HEK293 (cell line): ENCODE measurements at regions not wholly inside any gene's neighbourhood (a gene's known extent, or its start where the extent isn't known, plus 50 kb on each side); places are given as distances from the start of the nearest gene placed in this dataset.

Experiments used
- KLF9 ChIP-seq: fragments of 450-650 bp; formaldehyde crosslinking; IDR thresholded peaks from 2 replicates; pipeline ENCODE4 v1.5.1; 2016; ENCODE audit warnings: missing biosample characterization, missing genetic modification characterization, low read depth
- MYNN ChIP-seq: fragments of 450-650 bp; formaldehyde crosslinking; IDR thresholded peaks from 2 replicates; pipeline ENCODE4 v1.5.1; 2016; ENCODE audit warnings: missing biosample characterization, missing genetic modification characterization, borderline replicate concordance
- YY1 ChIP-seq: fragments of 450-650 bp; formaldehyde crosslinking; IDR thresholded peaks from 2 replicates; pipeline ENCODE4 v1.5.1; 2018; ENCODE audit warnings: missing biosample characterization, missing genetic modification characterization
- ZNF658 ChIP-seq: fragments of 450-650 bp; formaldehyde crosslinking; IDR thresholded peaks from 2 replicates; pipeline ENCODE4; 2016; ENCODE audit warnings: missing biosample characterization, missing genetic modification characterization
- TF ChIP-seq, protein P1 (sequence below): fragments of 450-650 bp; formaldehyde crosslinking; IDR thresholded peaks from 2 replicates; pipeline ENCODE4 v1.5.1; 2016; ENCODE audit warnings: missing biosample characterization, missing genetic modification characterization

GRCh38 chr12:97907504-97907903 lies 444.9 kb downstream of the RMST start:
- TF ChIP-seq, protein P1, sequence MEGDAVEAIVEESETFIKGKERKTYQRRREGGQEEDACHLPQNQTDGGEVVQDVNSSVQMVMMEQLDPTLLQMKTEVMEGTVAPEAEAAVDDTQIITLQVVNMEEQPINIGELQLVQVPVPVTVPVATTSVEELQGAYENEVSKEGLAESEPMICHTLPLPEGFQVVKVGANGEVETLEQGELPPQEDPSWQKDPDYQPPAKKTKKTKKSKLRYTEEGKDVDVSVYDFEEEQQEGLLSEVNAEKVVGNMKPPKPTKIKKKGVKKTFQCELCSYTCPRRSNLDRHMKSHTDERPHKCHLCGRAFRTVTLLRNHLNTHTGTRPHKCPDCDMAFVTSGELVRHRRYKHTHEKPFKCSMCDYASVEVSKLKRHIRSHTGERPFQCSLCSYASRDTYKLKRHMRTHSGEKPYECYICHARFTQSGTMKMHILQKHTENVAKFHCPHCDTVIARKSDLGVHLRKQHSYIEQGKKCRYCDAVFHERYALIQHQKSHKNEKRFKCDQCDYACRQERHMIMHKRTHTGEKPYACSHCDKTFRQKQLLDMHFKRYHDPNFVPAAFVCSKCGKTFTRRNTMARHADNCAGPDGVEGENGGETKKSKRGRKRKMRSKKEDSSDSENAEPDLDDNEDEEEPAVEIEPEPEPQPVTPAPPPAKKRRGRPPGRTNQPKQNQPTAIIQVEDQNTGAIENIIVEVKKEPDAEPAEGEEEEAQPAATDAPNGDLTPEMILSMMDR (tag by site-specific recombination) = no peak
- TF ChIP-seq ZNF658 (tag by site-specific recombination) = no peak
- TF ChIP-seq YY1 (tag by site-specific recombination) = no peak
- TF ChIP-seq MYNN (tag by site-specific recombination) = no peak
- no peak for TF ChIP-seq KLF9 (tag by site-specific recombination)
